ENCODE measurements at regions not wholly inside any gene's neighbourhood (a gene's known extent, or its start where the extent isn't known, plus 50 kb on each side); places are given as distances from the start of the nearest gene placed in this dataset.

DNA sequence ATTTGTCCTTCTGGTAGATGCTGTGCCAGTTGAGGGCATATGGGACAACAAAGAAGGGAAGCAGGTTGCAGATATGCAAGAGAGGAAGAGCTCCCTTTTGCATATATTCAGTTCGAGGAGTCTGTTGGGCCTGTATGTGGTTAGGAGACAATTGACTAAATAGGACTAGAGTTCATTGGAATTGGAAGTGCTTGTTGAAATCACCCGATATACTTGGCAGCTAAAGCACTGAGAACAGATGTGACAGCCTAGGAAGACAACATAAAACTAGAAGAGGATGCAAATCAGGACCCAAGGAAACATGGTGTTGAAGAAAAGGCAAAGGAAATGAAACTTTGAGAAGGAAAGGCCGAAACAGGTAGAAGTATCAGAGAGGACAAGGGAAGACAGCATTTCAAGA is 215.2 kb upstream of the P2RY1 start:
- TF ChIP-seq, protein P1, sequence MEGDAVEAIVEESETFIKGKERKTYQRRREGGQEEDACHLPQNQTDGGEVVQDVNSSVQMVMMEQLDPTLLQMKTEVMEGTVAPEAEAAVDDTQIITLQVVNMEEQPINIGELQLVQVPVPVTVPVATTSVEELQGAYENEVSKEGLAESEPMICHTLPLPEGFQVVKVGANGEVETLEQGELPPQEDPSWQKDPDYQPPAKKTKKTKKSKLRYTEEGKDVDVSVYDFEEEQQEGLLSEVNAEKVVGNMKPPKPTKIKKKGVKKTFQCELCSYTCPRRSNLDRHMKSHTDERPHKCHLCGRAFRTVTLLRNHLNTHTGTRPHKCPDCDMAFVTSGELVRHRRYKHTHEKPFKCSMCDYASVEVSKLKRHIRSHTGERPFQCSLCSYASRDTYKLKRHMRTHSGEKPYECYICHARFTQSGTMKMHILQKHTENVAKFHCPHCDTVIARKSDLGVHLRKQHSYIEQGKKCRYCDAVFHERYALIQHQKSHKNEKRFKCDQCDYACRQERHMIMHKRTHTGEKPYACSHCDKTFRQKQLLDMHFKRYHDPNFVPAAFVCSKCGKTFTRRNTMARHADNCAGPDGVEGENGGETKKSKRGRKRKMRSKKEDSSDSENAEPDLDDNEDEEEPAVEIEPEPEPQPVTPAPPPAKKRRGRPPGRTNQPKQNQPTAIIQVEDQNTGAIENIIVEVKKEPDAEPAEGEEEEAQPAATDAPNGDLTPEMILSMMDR (IDR thresholded peaks at IDR 0.05): no peak
- TF ChIP-seq EP300 (IDR thresholded peaks at IDR 0.05; ENCODE audit: low read depth): no peak

Data from transverse colon (tissue), 3 donors.